NCI-H187 treated with DMSO at 0.1 percent for 48 hours (cell line): ENCODE measurements at regions not wholly inside any gene's neighbourhood (a gene's known extent, or its start where the extent isn't known, plus 50 kb on each side); places are given as distances from the start of the nearest gene placed in this dataset.

Experiments used
- DNase-seq: peaks from one replicate; lab custom pipeline; 2025; lab: John Stamatoyannopoulos, UW

DNA sequence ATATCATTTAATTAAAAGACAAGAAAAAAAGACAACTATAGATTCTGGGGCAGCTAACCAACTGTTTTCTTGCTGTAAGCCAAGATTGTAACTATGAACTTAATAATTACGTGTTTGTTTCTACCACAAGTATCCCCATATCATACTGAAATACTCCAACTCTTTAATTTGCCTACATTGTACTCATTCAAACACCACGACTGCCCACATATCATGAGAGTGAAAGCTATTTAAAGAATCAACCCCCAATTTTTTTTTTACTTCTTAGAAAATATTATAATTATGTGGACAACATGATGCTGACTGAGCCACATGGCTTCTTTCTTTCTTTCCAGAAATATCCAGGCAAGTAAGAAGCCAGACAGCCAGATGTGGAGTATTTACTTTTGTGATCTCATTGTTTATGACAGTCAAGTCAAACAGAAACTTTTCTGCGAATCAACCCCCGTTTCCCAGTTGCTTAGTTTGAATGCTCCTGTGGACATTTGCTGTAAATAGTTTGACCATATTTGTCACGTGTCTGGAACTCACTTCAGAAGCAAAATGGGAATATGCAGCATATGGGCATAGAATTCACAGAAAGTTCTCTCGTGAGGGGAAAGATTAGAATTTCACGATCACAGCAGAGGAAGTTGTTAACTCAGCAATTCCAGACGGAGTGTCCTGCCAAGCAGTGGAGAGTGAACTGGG is 126.8 kb upstream of the PSMD7 start:
- DNase-seq: no peak

DNA sequence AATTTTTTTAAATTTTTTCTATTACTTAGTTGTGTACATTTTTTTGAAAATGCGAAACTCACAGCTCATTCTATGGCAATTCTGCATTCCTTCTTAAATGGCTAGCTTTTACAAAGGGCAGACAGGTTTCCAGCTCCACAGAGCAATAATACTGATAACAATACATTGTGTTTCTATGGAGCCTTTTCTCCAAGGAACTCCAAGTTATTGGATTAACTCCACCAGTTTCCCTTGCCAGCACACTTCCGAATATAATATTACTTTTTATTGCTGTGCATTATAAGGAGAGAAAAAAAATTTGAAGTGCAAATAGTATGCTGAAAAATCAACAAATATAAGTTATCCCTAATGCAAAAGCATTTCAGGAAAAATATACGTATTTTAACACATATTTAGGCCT is 127.5 kb upstream of the PSMD7 start:
- DNase-seq: no peak

DNA sequence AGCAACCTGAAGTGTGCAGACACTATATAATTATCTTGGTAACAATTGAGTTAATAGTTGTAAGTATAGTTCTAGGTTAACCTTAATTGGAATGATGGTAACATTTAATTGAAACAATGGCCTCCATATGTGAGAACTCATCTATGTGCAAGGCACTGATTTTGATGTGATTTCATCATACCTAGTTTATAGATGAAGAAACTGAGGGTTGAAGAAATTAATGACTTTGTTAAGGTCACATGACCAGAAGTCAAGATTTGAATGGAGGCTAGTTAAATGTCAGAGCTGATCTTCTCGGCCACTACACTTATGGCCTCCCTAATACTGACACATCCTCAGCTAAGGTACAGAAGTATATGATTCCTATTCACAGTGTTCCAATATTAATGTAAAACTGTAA is 128.2 kb upstream of the PSMD7 start:
- DNase-seq: no peak

DNA sequence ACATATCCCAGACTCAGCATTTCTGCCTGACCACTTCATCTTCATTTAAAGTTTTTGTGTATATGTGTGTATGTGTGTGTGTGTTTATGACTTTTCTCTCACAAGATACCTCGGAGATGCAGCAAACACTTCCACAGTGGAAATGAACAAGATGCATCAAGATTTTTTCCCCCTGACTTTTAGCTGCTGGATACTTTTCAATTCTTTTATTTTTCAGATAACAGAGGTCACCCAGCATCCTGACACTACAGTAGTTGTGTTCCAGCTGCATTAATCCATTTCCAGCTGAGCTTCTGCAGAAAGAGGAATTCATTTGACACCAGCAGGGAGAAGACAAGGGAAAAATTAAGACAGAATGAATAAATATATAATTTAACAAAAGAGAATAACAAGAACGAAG is 130.2 kb upstream of the PSMD7 start:
- no peak for DNase-seq

DNA sequence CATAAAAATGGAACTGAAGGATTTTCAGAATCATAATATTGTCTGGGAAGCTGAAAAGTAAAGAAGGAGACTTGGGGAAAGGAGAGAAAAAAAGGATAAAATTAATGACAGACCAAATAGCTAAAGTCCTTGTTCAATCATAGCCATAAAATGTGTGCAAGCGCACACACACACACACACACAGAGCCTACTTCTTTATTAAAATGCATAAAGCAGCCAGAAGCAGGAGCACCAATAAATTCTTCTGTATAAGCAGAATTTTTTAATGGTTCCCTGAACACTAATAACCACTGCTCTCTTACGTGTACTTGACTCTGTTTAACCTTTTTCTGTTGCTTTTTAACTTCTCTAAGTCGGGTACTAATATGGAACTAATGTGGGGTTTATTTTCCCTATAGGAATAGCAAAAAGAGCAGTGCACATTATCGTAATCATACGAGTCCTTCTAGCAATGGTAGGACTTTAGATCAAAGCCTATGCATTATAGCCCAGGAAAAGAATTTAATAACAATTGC is 131.0 kb upstream of the PSMD7 start:
- no peak for DNase-seq

DNA sequence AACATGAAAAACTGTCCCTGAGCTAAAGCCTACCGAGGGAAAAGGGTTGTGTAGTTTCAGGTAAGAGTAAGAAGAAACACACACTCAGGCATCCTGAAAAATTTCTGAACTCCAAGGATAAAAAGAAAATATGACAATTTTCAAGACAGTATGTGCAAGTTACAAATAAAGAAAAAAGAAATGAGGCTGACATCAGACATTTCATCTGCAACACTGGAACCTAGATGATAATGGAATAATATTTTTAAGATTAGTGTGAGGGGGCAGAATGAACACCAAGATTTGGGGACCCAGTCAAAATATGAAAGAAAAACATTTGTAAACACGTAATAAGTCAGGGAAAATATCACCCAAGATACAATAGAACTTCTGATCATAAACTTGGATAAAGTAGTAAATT is 135.9 kb upstream of the PSMD7 start:
- DNase-seq: no peak

DNA sequence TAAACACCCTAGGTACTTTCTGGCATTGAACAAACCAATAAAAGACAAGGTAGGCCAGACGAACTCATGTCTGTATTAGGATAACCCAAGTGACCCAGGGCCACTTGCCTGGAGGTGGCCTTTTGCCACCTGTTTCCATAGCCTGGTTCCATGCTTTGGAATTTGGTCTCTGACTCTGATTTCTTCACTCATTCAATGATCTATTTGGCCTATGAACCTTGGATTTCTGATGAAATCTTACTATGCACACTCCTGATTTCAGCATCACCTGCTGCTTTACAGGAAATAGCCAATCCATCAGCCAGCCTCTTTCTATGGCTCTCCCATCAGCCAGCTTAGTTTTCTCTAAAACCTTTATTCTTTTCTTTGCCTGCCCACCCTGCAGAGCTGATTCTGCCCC is 142.8 kb upstream of the PSMD7 start:
- no peak for DNase-seq

DNA sequence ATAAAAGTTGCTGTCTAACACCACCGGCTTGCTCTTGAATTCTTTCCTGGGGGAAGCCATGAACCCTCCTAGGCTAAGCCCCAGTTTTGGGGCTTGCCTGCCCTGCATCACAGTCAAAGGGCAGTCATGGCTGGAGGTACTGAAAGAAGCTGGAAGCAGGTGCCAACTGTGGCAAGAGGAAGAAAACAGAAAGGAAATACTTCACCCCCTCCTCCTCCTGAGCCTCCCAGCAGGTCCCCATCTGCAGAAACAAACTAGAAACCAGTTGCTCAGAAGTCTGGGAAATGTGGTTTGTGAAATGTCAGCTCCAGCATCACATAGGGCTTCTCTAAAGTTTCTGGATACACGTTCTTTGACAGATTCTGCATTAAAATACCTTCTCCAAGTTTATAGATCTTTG is 150.0 kb upstream of the PSMD7 start:
- DNase-seq: no peak

DNA sequence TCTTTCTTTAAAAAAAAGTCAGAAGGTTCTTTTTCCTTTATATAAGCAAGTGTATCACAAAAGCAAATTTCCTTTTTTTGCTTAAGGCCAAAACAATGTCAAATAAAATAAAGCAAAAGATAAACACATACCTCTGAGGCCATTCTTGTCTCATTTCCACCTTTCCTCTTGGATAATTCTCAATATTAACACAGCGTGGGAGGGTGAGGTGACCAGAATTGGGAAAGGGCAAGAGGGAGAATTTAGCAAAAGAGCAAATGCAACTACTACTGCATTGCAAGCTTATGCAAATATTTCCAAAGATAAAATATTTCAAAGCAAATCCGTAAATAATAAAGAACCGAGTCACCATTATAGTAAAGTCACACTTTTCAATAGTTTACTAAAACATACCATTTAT is 153.4 kb upstream of the PSMD7 start:
- DNase-seq: no peak

DNA sequence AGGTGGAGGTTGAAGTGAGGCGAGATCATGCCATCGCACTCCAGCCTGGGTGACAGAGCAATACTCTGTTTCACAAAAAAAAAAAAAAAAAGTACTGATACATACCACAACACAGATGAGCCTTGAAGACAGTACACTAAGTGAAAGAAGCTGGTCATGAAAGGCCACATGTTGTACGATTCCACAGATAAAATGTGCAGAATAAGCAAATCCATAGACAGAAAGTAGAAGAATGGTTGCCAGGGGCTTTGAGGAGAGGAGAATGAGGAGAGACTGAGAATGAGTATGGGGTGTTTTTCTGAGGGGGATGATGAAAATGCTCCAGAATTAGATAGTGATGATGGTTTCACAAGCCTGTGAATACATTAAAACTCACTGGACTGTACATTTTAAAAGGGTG is 155.6 kb upstream of the PSMD7 start:
- DNase-seq: no peak

DNA sequence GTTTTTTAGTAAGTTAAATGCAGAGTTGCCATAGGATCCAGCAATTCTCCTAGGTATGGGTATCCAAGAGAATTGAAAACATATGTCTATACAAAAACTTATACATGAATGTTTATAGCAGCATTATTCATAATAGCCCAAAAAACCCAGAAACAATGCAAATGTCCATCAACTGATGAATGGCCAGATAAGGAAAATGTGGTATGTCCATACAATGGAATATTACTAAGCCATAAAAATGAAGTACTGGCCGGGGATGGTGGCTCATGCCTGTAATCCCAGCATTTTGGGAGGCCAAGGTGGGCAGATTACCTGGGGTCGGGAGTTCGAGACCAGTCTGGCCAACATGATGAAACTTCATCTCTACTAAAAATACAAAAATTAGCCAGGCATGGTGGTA is 156.1 kb upstream of the PSMD7 start:
- no peak for DNase-seq

DNA sequence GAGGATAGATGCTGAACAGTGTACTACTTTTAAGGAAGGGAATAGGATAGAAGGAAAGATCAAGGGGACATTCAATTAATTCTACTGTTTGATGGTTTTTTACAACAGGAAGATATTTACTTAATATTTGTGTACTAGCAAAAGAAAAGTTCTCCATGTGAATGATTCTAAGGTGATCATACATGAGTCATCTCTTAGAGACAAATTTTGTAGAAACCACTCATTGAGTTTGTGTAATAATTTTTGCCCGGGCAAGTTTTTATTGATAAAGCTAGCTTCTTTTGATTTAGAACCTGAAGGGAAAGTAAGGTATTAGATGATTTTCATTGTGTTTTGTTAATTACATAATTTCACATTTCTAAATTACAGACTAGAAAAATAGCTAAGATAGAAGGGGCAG is 172.8 kb upstream of the PSMD7 start:
- no peak for DNase-seq

DNA sequence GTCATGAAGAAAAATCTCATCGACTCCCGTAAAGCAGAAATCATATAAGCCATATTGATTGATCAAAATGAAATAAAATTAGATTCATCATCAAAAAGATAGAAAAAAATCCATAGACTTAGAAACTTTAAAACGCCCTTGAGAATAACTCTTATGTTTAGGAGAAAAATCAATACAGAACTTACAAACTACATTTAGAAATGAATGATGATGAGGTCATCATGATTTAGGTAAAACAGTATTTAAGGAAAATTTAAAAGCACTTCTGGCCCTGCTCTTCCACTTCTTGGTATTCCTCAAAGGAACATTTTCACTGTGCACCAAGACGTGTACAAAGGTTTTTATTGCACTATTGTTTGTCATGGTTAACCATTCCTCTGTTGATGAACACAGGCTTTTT is 173.4 kb upstream of the PSMD7 start:
- no peak for DNase-seq

DNA sequence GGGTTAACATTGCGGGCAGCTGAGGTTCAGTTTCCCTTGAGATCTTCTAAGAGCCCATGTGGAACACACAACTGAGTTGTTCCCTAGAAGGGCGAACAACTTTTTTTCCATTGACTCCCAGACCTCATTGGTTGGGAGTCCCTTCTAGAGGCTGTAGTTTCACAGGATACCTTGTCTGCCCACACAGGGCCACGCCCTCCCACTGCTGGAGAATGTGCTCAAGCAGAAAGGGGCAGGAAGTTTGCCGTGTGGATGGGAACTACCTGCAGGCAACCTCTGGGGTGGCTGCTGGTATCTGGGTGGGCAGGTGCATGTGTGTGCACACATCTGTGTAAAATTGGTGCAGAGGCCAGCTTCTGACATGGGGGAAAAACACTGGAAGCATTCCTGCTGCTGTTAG is 178.8 kb upstream of the PSMD7 start:
- DNase-seq: no peak

DNA sequence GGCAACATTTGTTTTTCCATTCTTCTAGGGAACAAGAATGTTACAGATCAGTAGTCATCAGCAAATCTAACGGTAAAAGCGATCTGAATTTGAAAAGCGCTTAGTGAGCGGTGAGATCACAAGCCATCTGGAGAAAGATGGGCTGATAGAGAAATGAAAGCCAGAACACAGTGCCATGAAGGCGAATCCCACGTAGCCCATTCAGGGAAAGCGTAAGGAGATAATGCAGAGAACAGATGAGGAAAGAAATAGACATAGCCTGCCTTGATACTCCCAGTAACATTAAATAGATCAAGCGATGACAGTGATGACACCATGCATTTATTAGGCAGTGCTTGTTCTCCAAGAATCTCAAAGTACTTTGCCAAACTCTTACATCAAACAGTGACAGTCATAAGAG is 183.1 kb upstream of the PSMD7 start:
- no peak for DNase-seq

DNA sequence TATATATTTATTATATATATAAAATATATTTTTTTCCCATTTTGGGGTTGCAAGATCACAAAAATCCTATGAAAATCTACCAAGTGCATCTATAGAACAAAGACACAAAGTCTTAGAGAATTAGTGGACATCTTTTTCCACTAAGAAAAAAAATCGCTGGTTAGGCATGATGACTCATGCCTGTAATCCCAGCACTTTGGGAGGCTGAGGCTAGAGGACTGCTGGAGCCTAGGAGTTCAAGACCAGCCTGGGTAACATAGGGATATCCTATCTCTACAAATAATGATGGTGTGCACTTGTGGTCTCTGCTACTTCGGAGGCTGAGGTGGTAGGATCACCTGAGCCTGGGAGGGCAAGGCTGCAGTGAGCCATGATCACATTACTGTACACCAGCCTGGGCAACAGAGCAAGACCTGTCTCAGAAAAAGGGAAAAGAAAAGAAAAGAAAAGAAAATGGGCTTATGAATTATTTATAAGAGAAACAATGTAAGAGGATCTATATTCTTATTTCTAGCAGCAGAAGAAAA is 185.1 kb upstream of the PSMD7 start:
- no peak for DNase-seq

DNA sequence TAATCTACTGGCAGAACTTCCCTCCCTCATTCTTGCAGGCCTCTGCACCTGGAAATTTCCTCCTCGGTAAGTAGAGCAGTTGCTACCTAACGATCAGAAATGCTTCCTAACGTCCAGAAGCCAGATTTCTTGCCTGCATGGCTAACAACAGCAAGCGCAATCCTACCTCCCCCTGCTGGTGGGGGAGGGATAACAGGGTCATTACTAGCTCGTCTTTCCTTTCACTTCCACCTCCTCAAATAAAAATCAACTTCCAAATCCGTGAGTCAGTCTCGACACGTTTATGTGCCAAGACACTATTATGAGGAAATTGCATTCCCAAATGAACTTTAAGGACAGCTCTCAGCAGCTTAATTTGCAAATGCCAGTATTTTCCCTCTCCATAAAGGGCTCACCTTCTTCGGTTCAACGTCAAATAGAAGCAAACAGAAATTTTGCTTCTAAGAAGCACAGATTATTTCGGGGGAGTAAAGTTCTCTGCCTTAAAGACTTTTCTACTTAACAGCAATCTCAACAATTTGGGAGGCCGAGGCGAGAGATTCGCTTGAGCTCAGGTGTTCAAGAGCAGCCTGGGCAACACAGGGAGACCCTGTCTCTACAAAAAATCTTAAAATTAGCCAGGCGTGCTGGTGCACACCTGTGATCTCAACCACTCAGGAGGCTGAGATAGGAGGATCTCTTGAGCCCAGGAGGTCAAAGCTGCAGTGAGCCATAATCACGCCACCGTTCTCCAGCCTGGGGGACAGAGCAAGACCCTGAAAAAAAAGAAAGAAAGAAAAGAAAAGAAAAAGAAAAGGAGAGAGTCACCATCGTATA is 188.6 kb upstream of the PSMD7 start:
- DNase-seq: no peak

DNA sequence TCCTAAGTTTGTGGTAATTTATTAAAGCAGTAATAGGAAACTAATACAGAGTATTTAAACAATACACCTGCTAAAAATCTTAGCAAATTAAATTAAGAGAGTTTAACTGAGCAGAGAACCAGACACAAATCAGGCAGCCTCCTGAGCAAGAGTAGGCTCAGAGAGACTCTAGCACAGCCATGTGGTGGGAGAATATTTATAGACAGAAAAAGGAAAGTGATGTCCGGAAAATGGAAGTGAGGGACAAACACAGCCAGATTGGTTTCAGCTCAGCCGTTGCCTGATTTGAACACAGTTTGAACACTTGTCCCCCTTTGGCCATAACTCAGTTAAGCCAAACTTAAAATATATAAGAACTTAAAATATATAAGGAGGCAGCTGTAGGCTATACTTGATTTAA is 192.6 kb upstream of the PSMD7 start:
- no peak for DNase-seq

DNA sequence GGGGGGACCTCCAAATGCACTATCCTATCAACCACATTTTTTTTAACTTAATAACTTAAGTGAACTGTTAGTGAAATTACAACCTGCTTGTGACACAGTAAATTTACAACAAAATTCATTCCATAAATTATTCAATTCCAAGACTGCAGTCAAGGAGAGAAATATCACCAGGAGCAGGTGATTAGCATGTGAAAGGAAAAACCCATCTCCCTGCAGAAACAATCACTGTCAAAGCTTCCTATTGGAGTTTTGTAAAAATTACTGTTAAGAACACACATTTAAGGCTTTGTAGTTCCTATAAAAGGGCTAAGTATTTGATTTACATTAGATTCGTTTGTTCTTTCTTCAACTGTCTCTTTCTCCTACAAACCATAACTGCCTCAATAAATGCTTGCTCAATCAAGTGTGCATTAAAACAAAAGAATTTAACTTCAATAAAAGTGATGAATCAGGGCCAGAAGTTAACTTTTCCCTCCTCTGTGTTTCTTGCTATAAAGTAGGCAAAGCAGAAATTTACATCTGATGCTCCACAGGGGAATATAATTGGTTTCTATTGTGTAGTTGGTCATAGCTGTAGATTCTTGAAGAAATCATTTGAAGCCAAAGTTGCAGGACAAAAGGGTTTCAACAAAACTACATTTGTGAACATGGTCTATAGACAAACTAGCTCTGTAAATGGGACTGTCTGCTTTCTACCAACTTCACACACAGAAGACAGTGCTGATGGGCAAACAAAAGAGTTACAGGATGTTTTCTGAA is 195.1 kb upstream of the PSMD7 start:
- no peak for DNase-seq

DNA sequence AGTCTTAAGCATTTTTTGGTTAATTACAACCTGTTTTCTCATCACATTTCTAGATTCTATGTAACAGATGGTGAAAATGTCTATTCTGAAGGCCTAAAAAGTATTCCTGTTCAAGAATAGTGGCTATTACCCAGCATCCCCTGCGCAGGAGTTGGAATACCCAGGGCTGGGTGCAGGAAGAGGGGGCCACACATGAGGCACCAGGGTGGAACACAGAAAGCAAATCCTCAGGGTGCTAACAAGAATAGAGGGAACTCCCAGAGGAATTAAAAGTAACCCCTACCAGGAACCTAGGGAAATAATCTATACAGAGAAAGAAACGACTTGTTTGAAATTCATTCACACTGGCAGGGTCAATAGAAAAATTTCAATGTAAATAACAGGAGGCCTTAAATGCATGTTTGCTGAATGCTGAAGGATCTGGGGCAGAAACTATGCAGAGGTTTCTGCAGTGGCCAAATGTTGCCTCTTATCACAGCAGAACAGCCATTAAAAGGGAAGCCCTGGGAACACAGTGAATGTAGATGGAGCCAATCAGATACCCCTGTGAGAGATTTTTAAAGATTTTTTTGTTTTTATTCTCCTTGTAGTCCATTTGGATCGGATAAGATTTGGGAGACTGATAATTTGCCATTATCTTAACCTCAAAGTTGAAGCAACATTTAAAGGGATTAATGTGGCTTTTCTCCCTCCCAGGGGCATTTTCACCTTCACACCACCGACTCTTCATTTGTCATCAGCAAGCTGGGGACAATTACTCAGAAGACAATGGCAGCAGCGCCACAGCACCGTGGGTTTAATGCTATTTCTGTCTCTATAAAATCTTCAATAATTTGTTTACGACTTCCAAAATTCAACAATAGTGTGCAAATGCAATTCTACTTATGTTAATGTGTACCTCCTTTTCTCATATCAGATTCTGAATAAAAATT is 196.0 kb upstream of the PSMD7 start:
- no peak for DNase-seq

DNA sequence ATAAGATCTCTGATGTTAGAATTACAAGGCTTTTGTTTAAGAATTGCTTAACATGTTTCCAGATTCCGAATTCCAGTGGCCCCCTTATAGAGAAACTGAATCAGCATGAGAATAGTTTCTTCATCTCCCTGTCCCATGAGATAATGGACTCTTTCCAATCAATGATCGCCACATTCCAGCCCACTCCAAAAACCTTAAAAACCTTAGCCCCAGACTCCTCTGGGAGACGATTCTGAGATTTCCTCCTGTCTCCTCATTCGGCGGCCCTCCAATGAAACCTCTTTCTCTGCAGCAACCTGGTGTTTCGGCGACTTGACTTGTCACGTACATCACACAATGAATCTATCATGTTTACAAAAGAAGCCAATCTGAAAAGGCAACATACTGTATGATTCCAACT is 197.1 kb upstream of the PSMD7 start:
- no peak for DNase-seq

DNA sequence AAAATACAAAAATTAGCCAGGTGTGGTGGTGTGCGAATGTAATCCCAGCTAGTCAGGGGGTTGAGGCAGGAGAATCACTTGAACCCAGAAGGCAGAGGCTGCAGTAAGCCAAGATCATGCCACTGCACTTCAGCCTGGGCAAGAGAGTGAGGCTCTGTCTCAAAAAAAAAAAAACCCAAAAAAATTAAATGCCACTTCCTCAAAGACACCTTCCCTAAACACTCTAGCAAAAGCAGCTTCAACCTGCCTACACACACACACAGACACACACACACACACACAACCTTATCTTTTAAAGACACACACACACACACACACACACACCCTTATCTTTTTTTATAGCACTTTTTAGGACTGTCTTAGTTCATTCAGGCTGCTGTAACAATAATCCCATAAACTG is 201.7 kb upstream of the PSMD7 start:
- no peak for DNase-seq
